Type B pancreatic cell (in vitro differentiated cells): ENCODE measurements at regions not wholly inside any gene's neighbourhood (a gene's known extent, or its start where the extent isn't known, plus 50 kb on each side); places are given as distances from the start of the nearest gene placed in this dataset.

ENCODE experiments used
- DNase-seq: peaks from one replicate; pipeline ENCODE4 v3.0.0; 2021; ENCODE audit warnings: mixed read lengths; ENCODE audit not compliant: unreplicated experiment; ENCODE audit errors: extremely low spot score
- H3K27ac Mint-ChIP-seq: 2 replicates; pipeline ENCODE4 v1.8.0; 2021; ENCODE audit warnings: mild to moderate bottlenecking, mixed read lengths
- H3K27me3 Mint-ChIP-seq: 2 replicates; pipeline ENCODE4 v1.8.0; 2021; ENCODE audit warnings: mixed read lengths
- H3K36me3 Mint-ChIP-seq: 2 replicates; pipeline ENCODE4 v1.8.0; 2021; ENCODE audit warnings: mixed read lengths
- H3K4me1 Mint-ChIP-seq: one replicate; pipeline ENCODE4 v1.8.0; 2021; ENCODE audit warnings: mixed read lengths; ENCODE audit not compliant: unreplicated experiment
- H3K4me3 Mint-ChIP-seq: 2 replicates; pipeline ENCODE4 v1.8.0; 2021; ENCODE audit warnings: mild to moderate bottlenecking, mixed read lengths
- H3K9me3 Mint-ChIP-seq: 2 replicates; pipeline ENCODE4 v1.8.0; 2021; ENCODE audit warnings: mixed read lengths
- TF ChIP-seq, protein P1 (sequence below): fragments of 200-600 bp; sonication (generic); conservative IDR thresholded peaks from 2 replicates; pipeline ENCODE4 v1.5.0; 2021; ENCODE audit warnings: antibody characterized with exemption, mild to moderate bottlenecking

DNA sequence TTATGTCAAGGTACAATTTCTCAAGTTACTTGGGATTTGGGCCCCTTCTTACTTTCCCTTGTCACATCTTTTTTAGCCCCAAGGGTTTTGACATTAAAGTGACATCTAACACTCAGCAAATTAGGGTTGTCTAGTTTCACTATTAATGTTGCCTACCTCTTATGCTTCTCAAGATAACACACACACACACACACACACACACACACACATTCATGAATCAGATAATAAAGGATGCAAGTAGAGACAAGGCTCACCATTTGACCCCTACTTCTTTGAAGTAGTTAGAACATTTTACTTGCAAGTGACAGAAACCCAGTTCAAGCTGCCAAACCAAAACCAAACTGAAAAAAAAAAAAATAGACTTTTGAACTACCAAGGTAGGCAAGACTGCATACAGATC is 138.8 kb downstream of the TRIB2 start:
- TF ChIP-seq, protein P1, sequence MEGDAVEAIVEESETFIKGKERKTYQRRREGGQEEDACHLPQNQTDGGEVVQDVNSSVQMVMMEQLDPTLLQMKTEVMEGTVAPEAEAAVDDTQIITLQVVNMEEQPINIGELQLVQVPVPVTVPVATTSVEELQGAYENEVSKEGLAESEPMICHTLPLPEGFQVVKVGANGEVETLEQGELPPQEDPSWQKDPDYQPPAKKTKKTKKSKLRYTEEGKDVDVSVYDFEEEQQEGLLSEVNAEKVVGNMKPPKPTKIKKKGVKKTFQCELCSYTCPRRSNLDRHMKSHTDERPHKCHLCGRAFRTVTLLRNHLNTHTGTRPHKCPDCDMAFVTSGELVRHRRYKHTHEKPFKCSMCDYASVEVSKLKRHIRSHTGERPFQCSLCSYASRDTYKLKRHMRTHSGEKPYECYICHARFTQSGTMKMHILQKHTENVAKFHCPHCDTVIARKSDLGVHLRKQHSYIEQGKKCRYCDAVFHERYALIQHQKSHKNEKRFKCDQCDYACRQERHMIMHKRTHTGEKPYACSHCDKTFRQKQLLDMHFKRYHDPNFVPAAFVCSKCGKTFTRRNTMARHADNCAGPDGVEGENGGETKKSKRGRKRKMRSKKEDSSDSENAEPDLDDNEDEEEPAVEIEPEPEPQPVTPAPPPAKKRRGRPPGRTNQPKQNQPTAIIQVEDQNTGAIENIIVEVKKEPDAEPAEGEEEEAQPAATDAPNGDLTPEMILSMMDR, result no peak
- H3K27me3 Mint-ChIP-seq, result no peaks in the 10 kb centered on the region
- H3K27ac Mint-ChIP-seq, result no peak overlapping the region

DNA sequence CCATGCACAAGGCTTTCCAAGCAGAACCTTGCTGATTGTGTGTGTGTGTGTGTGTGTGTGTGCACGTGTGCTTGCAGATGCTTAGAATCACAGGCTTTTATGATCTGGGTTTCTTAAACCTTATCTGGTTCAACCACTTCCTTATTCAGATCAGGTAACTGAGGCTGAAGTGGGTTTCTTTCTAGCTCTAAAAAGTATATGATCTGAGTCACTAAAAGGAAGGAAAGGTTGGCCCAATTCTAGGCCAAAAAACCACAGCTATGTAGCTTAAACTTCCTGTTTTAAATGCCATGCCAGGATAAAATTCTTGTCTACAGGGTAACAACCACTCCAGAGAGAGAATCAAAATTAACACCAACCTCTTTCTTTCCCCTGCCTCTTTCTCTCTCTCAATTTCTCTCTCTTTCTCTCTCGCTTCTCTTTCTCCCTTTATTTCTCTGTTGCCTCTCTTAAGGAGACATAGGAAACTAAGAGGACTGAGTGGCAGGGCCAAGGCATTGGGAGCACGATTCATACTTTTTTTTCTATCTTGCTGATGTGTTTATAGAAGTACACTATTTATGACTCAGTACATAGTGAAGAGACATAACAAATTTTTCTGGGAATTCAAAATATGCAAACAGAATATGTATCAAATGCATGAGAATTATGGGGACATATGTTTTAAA is 140.3 kb downstream of the TRIB2 start:
- H3K27me3 Mint-ChIP-seq, result no peaks in the 10 kb centered on the region
- no peak for DNase-seq
- H3K4me1 Mint-ChIP-seq, result no peaks in the 10 kb centered on the region
- no peak overlapping the region for H3K27ac Mint-ChIP-seq
- no peaks in the 10 kb centered on the region for H3K36me3 Mint-ChIP-seq
- peaks cover 9% of the 10 kb centered on the region for H3K9me3 Mint-ChIP-seq
- TF ChIP-seq, protein P1, result no peak
- H3K4me3 Mint-ChIP-seq, result no peak overlapping the region

More for the DNA sequence above, 138.8 kb downstream of the TRIB2 start:
- no peaks in the 10 kb centered on the region for H3K4me1 Mint-ChIP-seq
- no peaks in the 10 kb centered on the region for H3K36me3 Mint-ChIP-seq
- H3K9me3 Mint-ChIP-seq, result peaks cover 1% of the 10 kb centered on the region
- DNase-seq, result no peak
- H3K4me3 Mint-ChIP-seq, result no peak overlapping the region

DNA sequence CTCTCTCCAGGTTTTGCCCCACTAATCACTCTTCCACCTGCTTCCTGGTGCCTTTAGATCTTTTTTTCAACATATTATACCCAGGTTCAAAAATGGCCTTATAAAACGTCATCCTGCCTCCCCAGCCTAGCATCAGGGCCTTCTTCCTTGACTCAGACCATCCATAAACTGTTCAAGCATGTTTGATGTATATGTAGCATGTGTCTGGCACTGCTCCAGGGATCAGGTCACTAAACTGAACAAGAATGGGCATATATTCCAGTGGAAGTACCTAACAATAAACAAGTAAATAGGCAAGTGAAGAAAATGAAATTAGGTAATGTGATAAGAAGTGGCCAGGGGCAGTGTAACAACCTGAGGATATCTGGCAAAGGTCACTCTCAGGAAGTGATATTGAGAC is 141.2 kb downstream of the TRIB2 start:
- Mint-ChIP-seq H3K36me3 (no peaks in the 10 kb centered on the region), H3K4me3 (no peak overlapping the region)
- DNase-seq, result no peak

DNA sequence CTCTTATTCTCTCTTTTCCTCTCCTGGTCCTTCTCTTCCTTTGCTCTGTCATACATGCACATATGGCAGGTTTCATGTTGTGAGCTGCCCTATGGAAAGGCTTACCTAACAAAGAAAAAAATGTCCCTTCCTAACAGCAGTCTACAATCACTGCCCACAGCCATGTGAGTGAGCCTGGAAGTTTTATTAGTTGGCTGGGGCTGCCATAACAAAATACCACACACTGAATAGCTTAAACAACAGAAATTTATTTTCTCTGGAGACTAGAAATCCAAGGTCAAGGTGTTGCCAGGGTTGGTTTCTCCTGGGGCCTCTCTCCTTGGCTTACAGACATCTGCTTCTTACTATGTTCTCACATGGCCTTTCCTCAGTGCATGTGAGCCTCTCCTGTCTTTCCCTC is 142.1 kb downstream of the TRIB2 start:
- no peak for DNase-seq
- no peak overlapping the region for H3K27ac Mint-ChIP-seq
- TF ChIP-seq, protein P1, result no peak
- H3K4me3 Mint-ChIP-seq, result no peak overlapping the region
- H3K27me3 Mint-ChIP-seq, result no peaks in the 10 kb centered on the region
- H3K4me1 Mint-ChIP-seq, result no peaks in the 10 kb centered on the region
- H3K9me3 Mint-ChIP-seq, result peaks cover 13% of the 10 kb centered on the region
- no peaks in the 10 kb centered on the region for H3K36me3 Mint-ChIP-seq

More for the DNA sequence above, 141.2 kb downstream of the TRIB2 start:
- TF ChIP-seq, protein P1, result no peak
- H3K9me3 Mint-ChIP-seq, result peaks cover 9% of the 10 kb centered on the region
- H3K27ac Mint-ChIP-seq, result no peak overlapping the region
- H3K4me1 Mint-ChIP-seq, result no peaks in the 10 kb centered on the region
- H3K27me3 Mint-ChIP-seq, result no peaks in the 10 kb centered on the region

DNA sequence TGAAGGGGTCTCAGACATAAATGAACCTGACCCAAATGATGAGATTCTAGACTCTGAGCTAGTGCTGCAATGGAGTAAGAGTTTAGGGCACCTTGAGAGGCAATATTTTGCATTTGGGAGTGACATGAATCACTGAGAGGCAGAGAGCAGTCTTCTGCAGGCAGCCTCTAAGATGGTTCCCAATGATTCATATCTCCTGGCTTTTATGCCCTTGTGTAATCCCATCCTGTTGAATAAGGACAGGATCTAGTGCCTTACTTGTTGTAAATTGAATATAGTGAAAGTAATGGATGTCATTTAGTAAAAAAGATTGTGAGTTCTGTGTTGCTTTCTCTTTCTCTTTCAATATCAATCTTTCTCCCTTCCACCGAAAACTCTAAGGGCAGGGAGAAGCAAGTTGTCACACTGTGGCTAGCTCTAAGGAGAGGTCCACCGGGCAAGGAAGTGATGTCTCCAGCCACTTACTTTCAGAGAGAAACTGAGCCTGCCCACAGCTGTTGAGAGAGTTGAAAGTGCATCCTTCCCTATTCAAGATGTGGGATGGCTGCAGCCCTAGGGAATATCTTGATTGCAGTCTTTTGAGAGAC is 144.7 kb downstream of the TRIB2 start:
- Mint-ChIP-seq H3K27ac (no peak overlapping the region), H3K27me3 (no peaks in the 10 kb centered on the region), H3K4me3 (no peak overlapping the region), H3K9me3 (peaks cover 16% of the 10 kb centered on the region), H3K36me3 (no peaks in the 10 kb centered on the region), H3K4me1 (no peaks in the 10 kb centered on the region)
- TF ChIP-seq, protein P1, result no peak
- no peak for DNase-seq
